OCI-LY3 (cell line): ENCODE measurements at regions not wholly inside any gene's neighbourhood (a gene's known extent, or its start where the extent isn't known, plus 50 kb on each side); places are given as distances from the start of the nearest gene placed in this dataset.

Experiments used
- H2AFZ ChIP-seq: fragments of 200-600, 300-600 bp; shearing (Covaris generic); 2 replicates; pipeline ENCODE4 v1.6.0; 2014; ENCODE audit warnings: antibody characterized with exemption, low read depth, low read length
- H3K27ac ChIP-seq: fragments of 200-600, 300-600 bp; sonication (generic); 2 replicates; pipeline ENCODE4 v1.5.1; 2014; ENCODE audit warnings: mild to moderate bottlenecking, low read length, moderate library complexity, mixed read lengths
- H3K27me3 ChIP-seq: fragments of 200-600, 300-600 bp; sonication (generic); 2 replicates; pipeline ENCODE4 v1.6.1; 2014; ENCODE audit warnings: low read depth, low read length, mixed read lengths
- H3K36me3 ChIP-seq: fragments of 200-600, 300-600 bp; sonication (generic); replicated peaks from 2 replicates; pipeline ENCODE3; 2014; ENCODE audit warnings: low read depth, low read length, mixed read lengths
- H3K4me1 ChIP-seq: fragments of 300-600, 200-600 bp; sonication (generic); 2 replicates; pipeline ENCODE4 v1.6.1; 2014; ENCODE audit warnings: low read length, mixed read lengths
- H3K4me2 ChIP-seq: fragments of 200-600, 300-600 bp; sonication (generic); 2 replicates; pipeline ENCODE4 v1.6.1; 2014; ENCODE audit warnings: low read length, mixed read lengths
- H3K4me3 ChIP-seq: fragments of 300-600, 200-600 bp; sonication (generic); 2 replicates; pipeline ENCODE4 v1.5.1; 2014; ENCODE audit warnings: antibody characterized with exemption, mild to moderate bottlenecking, low read length, moderate library complexity
- H3K79me2 ChIP-seq: fragments of 300-600, 200-600 bp; shearing (Covaris generic); 2 replicates; pipeline ENCODE4 v1.6.1; 2014; ENCODE audit warnings: mild to moderate bottlenecking, low read length, mixed read lengths
- H3K9ac ChIP-seq: fragments of 300-600, 200-600 bp; shearing (Covaris generic); 2 replicates; pipeline ENCODE4 v1.6.0; 2014; ENCODE audit warnings: mild to moderate bottlenecking, low read length, moderate library complexity
- H3K9me3 ChIP-seq: fragments of 200-600, 300-600 bp; shearing (Covaris generic); 2 replicates; pipeline ENCODE4 v1.6.1; 2014; ENCODE audit warnings: low read length, mixed read lengths; ENCODE audit not compliant: insufficient read depth
- H4K20me1 ChIP-seq: fragments of 200-600, 300-600 bp; sonication (generic); 2 replicates; pipeline ENCODE4 v1.6.1; 2016; ENCODE audit warnings: low read length, mixed read lengths; ENCODE audit not compliant: insufficient read depth
- CTCF ChIP-seq: fragments of 200-600, 300-600 bp; sonication (generic); IDR thresholded peaks from 2 replicates; pipeline ENCODE4 v1.5.1; 2014; ENCODE audit warnings: antibody characterized with exemption, low read length, low read depth
- EZH2phosphoT487 ChIP-seq: fragments of 200-600 bp; shearing (Covaris generic); IDR thresholded peaks from 2 replicates; pipeline ENCODE4 v1.6.1; 2018; ENCODE audit warnings: antibody characterized with exemption, mixed run types, low read depth

GRCh38 chr4:34731070-34731469 lies 1513.2 kb downstream of the ARAP2 start:
- H4K20me1 ChIP-seq: no peaks in the 10 kb centered on the region
- peaks cover 7% of the 10 kb centered on the region for H3K4me1 ChIP-seq
- H3K9me3 ChIP-seq: no peaks in the 10 kb centered on the region
- no peak overlapping the region for H3K9ac ChIP-seq
- TF ChIP-seq CTCF (no peak), EZH2phosphoT487 (no peak)
- no peaks in the 10 kb centered on the region for H3K27me3 ChIP-seq
- H3K79me2 ChIP-seq: no peaks in the 10 kb centered on the region
- H3K4me2 ChIP-seq: no peak overlapping the region
- no peak overlapping the region for H2AFZ ChIP-seq
- no peak overlapping the region for H3K27ac ChIP-seq
- H3K4me3 ChIP-seq: no peak overlapping the region
- H3K36me3 ChIP-seq: no peaks in the 10 kb centered on the region

- Histone ChIP-seq H3K4me3 (no peak overlapping the region), H2AFZ (0 out of 2 replicates have a peak overlapping the region, but pooled peaks have one; percentile 60), H3K9me3 (no peaks in the 10 kb centered on the region), H3K4me1 (peaks cover 7% of the 10 kb centered on the region), H3K27me3 (no peaks in the 10 kb centered on the region), H3K36me3 (no peaks in the 10 kb centered on the region), H3K27ac (no peak overlapping the region), H3K79me2 (no peaks in the 10 kb centered on the region), H3K9ac (no peak overlapping the region), H4K20me1 (no peaks in the 10 kb centered on the region), H3K4me2 (no peak overlapping the region)
- TF ChIP-seq EZH2phosphoT487 (no peak), CTCF (no peak)
Measured at GRCh38 chr4:34732176-34732950, 1512.0 kb downstream of the ARAP2 start.

GRCh38 chr4:34733185-34733941 lies 1511.0 kb downstream of the ARAP2 start:
- Histone ChIP-seq H2AFZ (no peak overlapping the region), H3K79me2 (no peaks in the 10 kb centered on the region), H3K9ac (no peak overlapping the region), H3K4me1 (peaks cover 7% of the 10 kb centered on the region), H3K27me3 (no peaks in the 10 kb centered on the region), H3K4me2 (no peak overlapping the region), H3K36me3 (no peaks in the 10 kb centered on the region), H4K20me1 (no peaks in the 10 kb centered on the region), H3K4me3 (no peak overlapping the region), H3K27ac (no peak overlapping the region), H3K9me3 (no peaks in the 10 kb centered on the region)
- TF ChIP-seq CTCF (no peak), EZH2phosphoT487 (no peak)

- Histone ChIP-seq H3K79me2 (no peaks in the 10 kb centered on the region), H3K27me3 (no peaks in the 10 kb centered on the region), H2AFZ (no peak overlapping the region), H3K4me2 (no peak overlapping the region), H4K20me1 (no peaks in the 10 kb centered on the region), H3K4me3 (no peak overlapping the region), H3K9ac (no peak overlapping the region), H3K27ac (no peak overlapping the region), H3K9me3 (no peaks in the 10 kb centered on the region), H3K36me3 (no peaks in the 10 kb centered on the region), H3K4me1 (no peaks in the 10 kb centered on the region)
- TF ChIP-seq EZH2phosphoT487 (no peak), CTCF (peak; percentile 50)
Measured at GRCh38 chr4:34766935-34767334, 1477.4 kb downstream of the ARAP2 start.
